Vagina (tissue), 2 donors: ENCODE measurements at regions not wholly inside any gene's neighbourhood (a gene's known extent, or its start where the extent isn't known, plus 50 kb on each side); places are given as distances from the start of the nearest gene placed in this dataset.

Experiments
- CTCF ChIP-seq, 3 experiments: fragments of 450-650 bp in 2 of 3; fragments of 200-600 bp in 1 of 3; sonication (generic) in 1 of 3; IDR thresholded peaks; one replicate each; pipeline ENCODE4 v1.5.1; 2017 to 2019; ENCODE audit warnings: antibody characterized with exemption in 3 of 3, mild to moderate bottlenecking in 2 of 3, moderate library complexity in 2 of 3
- POLR2A ChIP-seq, 2 donors: fragments of 450-650 bp; IDR thresholded peaks; one replicate each; pipeline ENCODE4 v1.6.1; 2017; ENCODE audit warnings: antibody characterized with exemption in 2 of 2, mild to moderate bottlenecking in 2 of 2, moderate library complexity in 2 of 2

- TF ChIP-seq CTCF (IDR thresholded peaks at IDR 0.05): no peak
- no peak for TF ChIP-seq POLR2A (IDR thresholded peaks at IDR 0.05)
Measured at GRCh38 chr10:78692071-78692470, 376.7 kb upstream of the ZMIZ1 start.
